Loucy (cell line): ENCODE measurements at regions not wholly inside any gene's neighbourhood (a gene's known extent, or its start where the extent isn't known, plus 50 kb on each side); places are given as distances from the start of the nearest gene placed in this dataset.

ENCODE experiments used
- H2AFZ ChIP-seq: fragments of 200-600 bp; sonication (generic); 2 replicates; pipeline ENCODE4 v1.6.0; 2016; ENCODE audit warnings: antibody characterized with exemption, mild to moderate bottlenecking, low read length, moderate library complexity
- H3F3A ChIP-seq: fragments of 200-600 bp; 2 replicates; pipeline ENCODE4 v1.6.0; 2016; ENCODE audit warnings: antibody characterized with exemption, low read depth, mild to moderate bottlenecking
- H3K27me3 ChIP-seq: fragments of 200-600 bp; sonication (generic); 2 replicates; pipeline ENCODE4 v1.6.1; 2014; ENCODE audit warnings: low read length, mild to moderate bottlenecking; ENCODE audit not compliant: insufficient read depth, poor library complexity, severe bottlenecking
- H3K36me3 ChIP-seq: fragments of 200-600 bp; sonication (generic); 2 replicates; pipeline ENCODE4 v1.6.1; 2016; ENCODE audit warnings: low read length; ENCODE audit not compliant: insufficient read depth
- H3K4me1 ChIP-seq: fragments of 200-600 bp; sonication (generic); 2 replicates; pipeline ENCODE4 v1.5.1; 2014; ENCODE audit warnings: low read length, mild to moderate bottlenecking; ENCODE audit not compliant: insufficient read depth, poor library complexity, severe bottlenecking
- H3K4me2 ChIP-seq: fragments of 200-600 bp; sonication (generic); 2 replicates; pipeline ENCODE4 v1.6.0; 2014; ENCODE audit warnings: antibody characterized with exemption, low read length, low read depth, mild to moderate bottlenecking; ENCODE audit not compliant: poor library complexity, severe bottlenecking
- H3K4me3 ChIP-seq: fragments of 200-600 bp; sonication (generic); 2 replicates; pipeline ENCODE4 v1.5.1; 2014; ENCODE audit warnings: low read length, mild to moderate bottlenecking, mixed read lengths; ENCODE audit not compliant: poor library complexity, severe bottlenecking
- H3K79me2 ChIP-seq: fragments of 200-600 bp; sonication (generic); 2 replicates; pipeline ENCODE4 v1.6.1; 2014; ENCODE audit warnings: low read length; ENCODE audit not compliant: insufficient read depth
- H3K9ac ChIP-seq: fragments of 200-600 bp; sonication (generic); 2 replicates; pipeline ENCODE4 v1.6.0; 2014; ENCODE audit warnings: mild to moderate bottlenecking, low read depth, low read length, moderate library complexity; ENCODE audit not compliant: poor library complexity, severe bottlenecking
- H3K9me2 ChIP-seq: fragments of 200-600 bp; sonication (generic); replicated peaks from 2 replicates; pipeline ENCODE4 v1.6.1; 2016; ENCODE audit warnings: low read depth, low read length, mixed read lengths
- H3K9me3 ChIP-seq: fragments of 200-600 bp; sonication (generic); 2 replicates; pipeline ENCODE4 v1.6.1; 2014; ENCODE audit warnings: mild to moderate bottlenecking, antibody characterized with exemption, low read length, low read depth; ENCODE audit not compliant: insufficient read depth
- H4K20me1 ChIP-seq: fragments of 200-600 bp; sonication (generic); 2 replicates; pipeline ENCODE4 v1.6.0; 2014; ENCODE audit warnings: antibody characterized with exemption, low read length, mild to moderate bottlenecking; ENCODE audit not compliant: insufficient read depth, poor library complexity, severe bottlenecking
- EZH2phosphoT487 ChIP-seq: fragments of 200-600 bp; IDR thresholded peaks from 2 replicates; pipeline ENCODE4 v1.6.1; 2018; ENCODE audit warnings: antibody characterized with exemption, mild to moderate bottlenecking, moderate library complexity, borderline replicate concordance
- TF ChIP-seq, protein P1 (sequence below): fragments of 200-600 bp; sonication (generic); conservative IDR thresholded peaks from 2 replicates; pipeline ENCODE4 v1.5.1; 2014; ENCODE audit warnings: mild to moderate bottlenecking, antibody characterized with exemption, low read length

DNA sequence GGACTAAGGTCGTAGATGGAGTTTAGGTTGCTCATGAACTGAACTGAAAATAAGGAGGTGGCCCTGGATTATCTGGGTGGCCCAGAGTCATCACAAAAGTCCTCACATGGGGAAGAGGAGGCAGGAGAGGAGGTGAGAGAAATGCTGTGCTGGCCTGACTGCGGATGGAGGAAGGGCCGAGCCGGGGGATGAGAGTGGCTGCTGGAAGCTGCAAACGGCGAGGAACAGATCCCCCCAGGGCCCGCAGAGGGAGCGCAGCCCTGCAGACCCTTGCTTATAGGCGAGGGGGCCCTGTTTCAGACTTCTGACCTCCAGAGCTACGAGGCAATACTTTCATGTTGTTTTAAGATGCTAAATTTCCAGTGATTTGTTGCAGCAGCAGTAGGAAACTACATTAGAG is 102.7 kb upstream of the C1orf174 start:
- H2AFZ ChIP-seq: no peak overlapping the region
- H3K9ac ChIP-seq: no peak overlapping the region
- H3K4me1 ChIP-seq: no peaks in the 10 kb centered on the region
- peaks cover 2% of the 10 kb centered on the region; the same call in 1 of the 2 replicates for H3K9me3 ChIP-seq
- no peaks in the 10 kb centered on the region for H3K27me3 ChIP-seq
- H3K4me3 ChIP-seq: no peak overlapping the region
- no peaks in the 10 kb centered on the region for H3K79me2 ChIP-seq
- no peaks in the 10 kb centered on the region for H3K36me3 ChIP-seq
- no peaks in the 10 kb centered on the region for H3K9me2 ChIP-seq
- H3K4me2 ChIP-seq: no peak overlapping the region
- H4K20me1 ChIP-seq: no peaks in the 10 kb centered on the region
- TF ChIP-seq EZH2phosphoT487: no peak
- TF ChIP-seq, protein P1, sequence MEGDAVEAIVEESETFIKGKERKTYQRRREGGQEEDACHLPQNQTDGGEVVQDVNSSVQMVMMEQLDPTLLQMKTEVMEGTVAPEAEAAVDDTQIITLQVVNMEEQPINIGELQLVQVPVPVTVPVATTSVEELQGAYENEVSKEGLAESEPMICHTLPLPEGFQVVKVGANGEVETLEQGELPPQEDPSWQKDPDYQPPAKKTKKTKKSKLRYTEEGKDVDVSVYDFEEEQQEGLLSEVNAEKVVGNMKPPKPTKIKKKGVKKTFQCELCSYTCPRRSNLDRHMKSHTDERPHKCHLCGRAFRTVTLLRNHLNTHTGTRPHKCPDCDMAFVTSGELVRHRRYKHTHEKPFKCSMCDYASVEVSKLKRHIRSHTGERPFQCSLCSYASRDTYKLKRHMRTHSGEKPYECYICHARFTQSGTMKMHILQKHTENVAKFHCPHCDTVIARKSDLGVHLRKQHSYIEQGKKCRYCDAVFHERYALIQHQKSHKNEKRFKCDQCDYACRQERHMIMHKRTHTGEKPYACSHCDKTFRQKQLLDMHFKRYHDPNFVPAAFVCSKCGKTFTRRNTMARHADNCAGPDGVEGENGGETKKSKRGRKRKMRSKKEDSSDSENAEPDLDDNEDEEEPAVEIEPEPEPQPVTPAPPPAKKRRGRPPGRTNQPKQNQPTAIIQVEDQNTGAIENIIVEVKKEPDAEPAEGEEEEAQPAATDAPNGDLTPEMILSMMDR: no peak
- H3F3A ChIP-seq: no peaks in the 10 kb centered on the region

DNA sequence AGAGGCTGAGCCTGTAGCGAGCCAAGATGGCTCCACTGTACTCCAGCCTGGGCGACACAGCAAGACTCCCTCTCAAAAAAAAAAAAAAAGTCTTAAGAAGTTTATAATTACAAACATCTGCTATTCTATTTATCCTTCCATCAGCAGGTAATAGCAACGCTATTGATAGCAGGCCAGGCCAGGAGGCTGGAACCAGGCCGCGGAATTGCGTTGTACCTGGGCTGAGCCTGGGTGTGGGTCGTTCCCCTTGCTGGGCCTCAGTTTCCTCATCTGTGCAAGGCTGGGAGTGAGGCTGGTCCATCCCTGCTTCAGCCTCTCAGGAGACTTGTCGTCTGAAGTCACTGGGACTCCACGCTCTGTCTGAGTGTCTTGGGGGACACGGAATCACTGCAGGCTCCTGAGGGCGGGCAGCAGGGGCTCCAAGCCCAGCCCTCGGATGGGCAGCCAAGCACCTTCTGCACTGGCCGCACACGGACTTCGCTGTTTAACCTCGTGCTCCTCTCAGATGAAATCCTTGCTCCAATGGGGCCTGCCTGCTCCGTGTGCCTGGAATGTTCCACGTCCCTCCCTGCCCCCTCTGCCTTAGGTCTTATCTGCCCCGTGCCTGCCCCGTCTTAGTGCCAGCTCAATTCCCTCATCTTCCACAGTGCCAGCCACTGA is 103.9 kb upstream of the C1orf174 start:
- Histone ChIP-seq H3K27me3 (no peaks in the 10 kb centered on the region), H3K4me2 (no peak overlapping the region), H3K4me1 (no peaks in the 10 kb centered on the region), H3K9ac (no peak overlapping the region), H3K4me3 (no peak overlapping the region), H3K9me2 (no peaks in the 10 kb centered on the region), H3K79me2 (no peaks in the 10 kb centered on the region), H3K36me3 (no peaks in the 10 kb centered on the region), H4K20me1 (no peaks in the 10 kb centered on the region), H3K9me3 (peaks cover 2% of the 10 kb centered on the region; the same call in 1 of the 2 replicates), H2AFZ (no peak overlapping the region), H3F3A (no peaks in the 10 kb centered on the region)
- no peak for TF ChIP-seq EZH2phosphoT487
- TF ChIP-seq, protein P1: no peak

DNA sequence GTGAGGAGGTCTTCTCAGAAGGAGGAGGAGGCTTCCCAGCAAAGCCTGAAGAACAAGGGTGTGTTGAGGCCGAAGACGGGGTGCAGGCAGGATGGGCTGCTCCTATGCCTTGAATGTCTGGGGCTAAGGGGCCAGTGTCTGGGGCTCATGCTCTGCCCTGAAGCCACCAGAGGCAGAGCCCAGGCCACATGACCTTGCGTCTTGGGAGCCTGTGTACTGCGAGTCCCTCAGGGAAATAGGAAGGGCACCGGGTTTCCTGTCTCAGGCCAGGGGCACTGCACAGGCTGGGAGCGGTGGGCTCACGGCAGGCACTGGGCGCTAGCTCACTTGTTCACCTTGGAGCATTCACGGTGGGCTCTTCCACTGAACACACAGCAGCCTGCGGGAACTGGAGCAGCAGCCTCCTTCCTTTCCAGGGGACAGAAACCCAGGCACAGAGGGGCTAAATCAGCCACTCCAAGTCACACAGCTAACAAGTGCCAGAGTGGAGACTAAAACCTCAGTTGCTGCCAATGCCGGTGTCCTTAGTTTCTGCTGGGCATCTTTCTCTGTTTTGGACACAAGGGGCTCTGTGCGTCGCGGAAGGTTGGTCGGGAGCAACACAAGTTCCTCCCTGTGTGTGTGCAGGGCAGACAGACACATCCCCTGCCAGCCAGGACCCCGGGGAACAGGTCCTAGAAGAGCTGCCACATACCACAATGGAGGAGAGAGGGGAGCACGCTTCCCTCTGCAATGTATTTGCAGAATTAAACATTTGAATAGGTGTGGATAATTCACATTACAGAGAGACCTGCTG is 104.8 kb upstream of the C1orf174 start:
- no peak overlapping the region for H3K4me2 ChIP-seq
- no peak for TF ChIP-seq EZH2phosphoT487
- H3K4me1 ChIP-seq: no peaks in the 10 kb centered on the region
- H3K79me2 ChIP-seq: no peaks in the 10 kb centered on the region
- H3K36me3 ChIP-seq: no peaks in the 10 kb centered on the region
- no peak overlapping the region for H3K4me3 ChIP-seq
- H3F3A ChIP-seq: no peaks in the 10 kb centered on the region
- no peak overlapping the region for H2AFZ ChIP-seq
- no peaks in the 10 kb centered on the region for H4K20me1 ChIP-seq
- no peaks in the 10 kb centered on the region for H3K27me3 ChIP-seq
- H3K9me3 ChIP-seq: peaks cover 2% of the 10 kb centered on the region; the same call in 1 of the 2 replicates
- H3K9me2 ChIP-seq: no peaks in the 10 kb centered on the region
- H3K9ac ChIP-seq: no peak overlapping the region
